A673 (cell line): ENCODE measurements at regions not wholly inside any gene's neighbourhood (a gene's known extent, or its start where the extent isn't known, plus 50 kb on each side); places are given as distances from the start of the nearest gene placed in this dataset.

Experiments used
- CTCF ChIP-seq: fragments of 300-800, 200-600 bp; sonication (generic); conservative IDR thresholded peaks from 2 replicates; pipeline ENCODE4 v1.5.1; 2017; ENCODE audit warnings: low read depth, mild to moderate bottlenecking, antibody characterized with exemption, low read length, moderate library complexity, mixed read lengths
- EZH2 ChIP-seq: fragments of 200-600 bp; sonication (generic); IDR thresholded peaks from 2 replicates; pipeline ENCODE4 v1.6.1; 2017; ENCODE audit warnings: borderline replicate concordance, low read depth, mild to moderate bottlenecking, mixed read lengths, antibody characterized with exemption, low read length; ENCODE audit not compliant: poor library complexity, severe bottlenecking

GRCh38 chr1:244276646-244277045 is 175.1 kb downstream of the ADSS2 start:
- TF ChIP-seq CTCF (no peak), EZH2 (no peak)
